WTC11 (cell line): ENCODE measurements at regions not wholly inside any gene's neighbourhood (a gene's known extent, or its start where the extent isn't known, plus 50 kb on each side); places are given as distances from the start of the nearest gene placed in this dataset.

ENCODE experiments used
- ATAC-seq: fragments of 200-7000 bp; cut with Tn5 transposase; 2 replicates; pipeline ENCODE4 v1.10.0; 2021; ENCODE audit warnings: mild to moderate bottlenecking, moderate library complexity
- CTCF ChIA-PET: fragments of 300-600 bp; sonication (Branson Sonifier 250); formaldehyde crosslinking; loops from one replicate; lab custom pipeline; 2021; ENCODE audit warnings: antibody characterized with exemption; lab: Charles Lee
- POLR2A ChIA-PET: fragments of 350-600 bp; sonication (Branson Sonifier 250); formaldehyde crosslinking; loops from one replicate; lab custom pipeline; 2021; ENCODE audit warnings: antibody characterized with exemption; lab: Charles Lee
- DNase-seq: peaks from one replicate; pipeline ENCODE4 v3.0.0; 2021; ENCODE audit warnings: low spot score
- H3K27ac Mint-ChIP-seq: 2 replicates; pipeline ENCODE4 v1.8.0; 2021; ENCODE audit warnings: mixed read lengths
- H3K27me3 Mint-ChIP-seq: 2 replicates; pipeline ENCODE4 v1.8.0; 2021; ENCODE audit warnings: low read depth, mild to moderate bottlenecking, moderate library complexity, mixed read lengths
- H3K36me3 Mint-ChIP-seq: 2 replicates; pipeline ENCODE4 v1.8.0; 2021; ENCODE audit warnings: mixed read lengths
- H3K4me1 Mint-ChIP-seq: 2 replicates; pipeline ENCODE4 v1.8.0; 2022; ENCODE audit warnings: mixed read lengths
- H3K4me3 Mint-ChIP-seq: 2 replicates; pipeline ENCODE4 v1.8.0; 2021; ENCODE audit warnings: mild to moderate bottlenecking, moderate library complexity, mixed read lengths
- H3K9me3 Mint-ChIP-seq: 2 replicates; pipeline ENCODE4 v1.8.0; 2021; ENCODE audit warnings: mixed read lengths
- CREM ChIP-seq: sonication (generic); formaldehyde crosslinking; IDR thresholded peaks from 2 replicates; pipeline ENCODE4 v1.8.1; 2022; ENCODE audit warnings: mild to moderate bottlenecking, missing genetic modification reagents, moderate library complexity
- CTCF ChIP-seq: fragments of 200-600 bp; IDR thresholded peaks from 2 replicates; pipeline ENCODE4 v1.8.0; 2022; ENCODE audit warnings: antibody characterized with exemption
- E2F1 ChIP-seq: sonication (generic); formaldehyde crosslinking; IDR thresholded peaks from 2 replicates; pipeline ENCODE4 v1.8.0; 2022; ENCODE audit warnings: mild to moderate bottlenecking, missing genetic modification reagents
- E2F4 ChIP-seq: sonication (generic); formaldehyde crosslinking; IDR thresholded peaks from 2 replicates; pipeline ENCODE4 v1.8.1; 2022; ENCODE audit warnings: low read depth, mild to moderate bottlenecking, moderate library complexity, missing genetic modification reagents, borderline replicate concordance
- ERG ChIP-seq: fragments of 250-450 bp; sonication (Bioruptor Pico); IDR thresholded peaks from 2 replicates; pipeline ENCODE4 v1.8.0; 2021; ENCODE audit warnings: mild to moderate bottlenecking
- GRHL2 ChIP-seq: fragments of 250-450 bp; sonication (Bioruptor Pico); IDR thresholded peaks from 2 replicates; pipeline ENCODE4 v1.8.0; 2022; ENCODE audit warnings: mild to moderate bottlenecking, moderate library complexity; ENCODE audit not compliant: insufficient replicate concordance, severe bottlenecking
- HMGA2 ChIP-seq: fragments of 250-450 bp; sonication (Bioruptor Pico); IDR thresholded peaks from 2 replicates; pipeline ENCODE4 v1.4.0; 2021; ENCODE audit warnings: mild to moderate bottlenecking, moderate library complexity
- NR2C2 ChIP-seq: sonication (generic); formaldehyde crosslinking; IDR thresholded peaks from 2 replicates; pipeline ENCODE4 v1.8.0; 2022; ENCODE audit warnings: mild to moderate bottlenecking, missing genetic modification reagents
- PRRX2 ChIP-seq: fragments of 250-450 bp; sonication (Bioruptor Pico); IDR thresholded peaks from 2 replicates; pipeline ENCODE4 v1.8.0; 2021; ENCODE audit warnings: mild to moderate bottlenecking
- RELA ChIP-seq: sonication (generic); formaldehyde crosslinking; IDR thresholded peaks from 2 replicates; pipeline ENCODE4 v1.8.1; 2022; ENCODE audit warnings: missing genetic modification reagents, mild to moderate bottlenecking, borderline replicate concordance
- SOX15 ChIP-seq: fragments of 250-450 bp; sonication (Bioruptor Pico); IDR thresholded peaks from 2 replicates; pipeline ENCODE4 v1.9.0; 2021; ENCODE audit warnings: mild to moderate bottlenecking
- ZNF232 ChIP-seq: sonication (generic); formaldehyde crosslinking; IDR thresholded peaks from 2 replicates; pipeline ENCODE4 v1.8.0; 2022; ENCODE audit warnings: mild to moderate bottlenecking, missing genetic modification reagents
- ZNF317 ChIP-seq: sonication (generic); formaldehyde crosslinking; IDR thresholded peaks from 2 replicates; pipeline ENCODE4 v1.8.1; 2023; ENCODE audit warnings: low read depth, mild to moderate bottlenecking, moderate library complexity, missing genetic modification reagents, borderline replicate concordance
- ZNF396 ChIP-seq: fragments of 250-450 bp; sonication (Bioruptor Pico); IDR thresholded peaks from 2 replicates; pipeline ENCODE4 v1.8.0; 2021; ENCODE audit warnings: mild to moderate bottlenecking, moderate library complexity, borderline replicate concordance
- ZNF425 ChIP-seq: fragments of 250-450 bp; sonication (Bioruptor Pico); conservative IDR thresholded peaks from 2 replicates; pipeline ENCODE4 v1.9.0; 2021; ENCODE audit warnings: mild to moderate bottlenecking
- ZNF532 ChIP-seq: fragments of 250-450 bp; sonication (Bioruptor Pico); IDR thresholded peaks from 2 replicates; pipeline ENCODE4 v1.9.0; 2021; ENCODE audit warnings: mild to moderate bottlenecking, borderline replicate concordance

- TF ChIP-seq ZNF532 (no peak), SOX15 (CRISPR knock-in tag) (no peak)
These were observed 125.2 kb upstream of the DPH6 start (continued) for GRCh38 chr15:35671197-35671596.

- ATAC-seq (no peak), DNase-seq (no peak)
- POLR2A ChIA-PET: no interaction called here
- TF ChIP-seq NR2C2 (no peak), ZNF317 (CRISPR knock-in tag) (no peak)
- Mint-ChIP-seq H3K27me3 (no peaks in the 10 kb centered on the region), H3K4me3 (no peak overlapping the region), H3K4me1 (peaks cover 36% of the 10 kb centered on the region), H3K27ac (no peak overlapping the region), H3K9me3 (peaks cover 4% of the 10 kb centered on the region; the same call in 1 of the 2 replicates), H3K36me3 (no peaks in the 10 kb centered on the region)
- CTCF ChIA-PET: interaction anchor here (1.1 kb wide), 1 partner anchor 383 kb away, joined by 3 read pairs; no protein-coding TSS in a partner anchor
These were observed 126.0 kb upstream of the DPH6 start for GRCh38 chr15:35671981-35672380.

GRCh38 chr15:35673093-35673684 lies 127.2 kb upstream of the DPH6 start:
- CTCF ChIA-PET: no interaction called here
- ATAC-seq (no peak), DNase-seq (no peak)
- TF ChIP-seq E2F1 (CRISPR knock-in tag) (no peak), PRRX2 (CRISPR knock-in tag) (no peak), RELA (CRISPR knock-in tag) (no peak), HMGA2 (CRISPR knock-in tag) (no peak), ZNF232 (CRISPR knock-in tag) (no peak)
- no peak overlapping the region for H3K4me3 Mint-ChIP-seq
- no peaks in the 10 kb centered on the region for H3K36me3 Mint-ChIP-seq
- peaks cover 32% of the 10 kb centered on the region for H3K4me1 Mint-ChIP-seq
- H3K27me3 Mint-ChIP-seq: no peaks in the 10 kb centered on the region
- H3K9me3 Mint-ChIP-seq: peaks cover 4% of the 10 kb centered on the region; the same call in 1 of the 2 replicates
- no peak overlapping the region for H3K27ac Mint-ChIP-seq
- POLR2A ChIA-PET: interaction anchor here (0.7 kb wide), 1 partner anchor 12 kb away, joined by 3 read pairs; no protein-coding TSS in a partner anchor

GRCh38 chr15:35674873-35675781 lies 129.2 kb upstream of the DPH6 start:
- DNase-seq: no peak
- Mint-ChIP-seq H3K27ac (peak overlapping the region; percentile 60), H3K4me1 (peaks cover 21% of the 10 kb centered on the region), H3K36me3 (no peaks in the 10 kb centered on the region), H3K4me3 (no peak overlapping the region), H3K27me3 (no peaks in the 10 kb centered on the region), H3K9me3 (no peaks in the 10 kb centered on the region)
- ChIA-PET CTCF (no interaction called here), POLR2A (no interaction called here)
- 0 out of 2 replicates have a peak, but pooled peaks have one; percentile 18 for ATAC-seq
- TF ChIP-seq GRHL2 (CRISPR knock-in tag): no peak
- TF ChIP-seq ERG (CRISPR knock-in tag): no peak
- no peak for TF ChIP-seq ZNF396
- no peak for TF ChIP-seq E2F4 (CRISPR knock-in tag)
- no peak for TF ChIP-seq CREM (CRISPR knock-in tag)
- no peak for TF ChIP-seq ZNF425 (CRISPR knock-in tag)
- no peak for TF ChIP-seq CTCF
